Keratinocyte (primary cell): ENCODE measurements at regions not wholly inside any gene's neighbourhood (a gene's known extent, or its start where the extent isn't known, plus 50 kb on each side); places are given as distances from the start of the nearest gene placed in this dataset.

Experiments
- DNase-seq: peaks from one replicate; pipeline ENCODE4 v3.0.0-alpha.2; 2011; ENCODE audit warnings: low read depth, missing footprints, low spot score
- FAIRE-seq: peaks from 2 replicates; lab custom pipeline; 2011; peaks lifted over from hg19 to GRCh38; lab: Jason Lieb, UNC
- H2AFZ ChIP-seq: 2 replicates; pipeline ENCODE4 v1.6.0; 2012; ENCODE audit warnings: low read length, control low read depth, inconsistent platforms; ENCODE audit not compliant: control insufficient read depth
- H3K27ac ChIP-seq: 2 replicates; pipeline ENCODE4 v1.5.1; 2011; ENCODE audit warnings: low read length; ENCODE audit not compliant: control insufficient read depth, insufficient read depth
- H3K27me3 ChIP-seq: 3 replicates; pipeline ENCODE4 v1.6.0; 2011; ENCODE audit warnings: low read length; ENCODE audit not compliant: control insufficient read depth, insufficient read depth; ENCODE audit errors: extremely low read depth
- H3K36me3 ChIP-seq, 2 experiments: 2 replicates in 1 of 2; 3 replicates in 1 of 2; pipeline ENCODE4 v1.5.1; 2011; ENCODE audit warnings: low read length in 2 of 2, mild to moderate bottlenecking in 1 of 2; ENCODE audit not compliant: control insufficient read depth in 2 of 2, insufficient read depth in 2 of 2; ENCODE audit errors: extremely low read depth in 1 of 2
- H3K4me1 ChIP-seq: 3 replicates; pipeline ENCODE4 v1.5.1; 2011; ENCODE audit warnings: low read length; ENCODE audit not compliant: control insufficient read depth, insufficient read depth; ENCODE audit errors: extremely low read depth
- H3K4me2 ChIP-seq: 3 replicates; pipeline ENCODE4 v1.6.0; 2011; ENCODE audit warnings: low read depth, low read length; ENCODE audit not compliant: control insufficient read depth, insufficient read depth; ENCODE audit errors: extremely low read depth
- H3K4me3 ChIP-seq, 3 experiments: fragments of 200-600 bp in 1 of 3; sonication (generic) in 1 of 3; 2 replicates in 2 of 3; 3 replicates in 1 of 3; pipeline ENCODE4 v1.5.1; 2011 to 2016; ENCODE audit warnings: low read length in 3 of 3, mild to moderate bottlenecking in 3 of 3, control low read depth in 2 of 3, inconsistent platforms in 1 of 3, low read depth in 1 of 3, mixed read lengths in 1 of 3, mixed run types in 1 of 3, moderate library complexity in 1 of 3; ENCODE audit not compliant: control insufficient read depth in 2 of 3, insufficient read depth in 2 of 3; ENCODE audit errors: extremely low read depth in 1 of 3
- H3K79me2 ChIP-seq: 2 replicates; pipeline ENCODE4 v1.6.0; 2012; ENCODE audit warnings: low read length; ENCODE audit not compliant: control insufficient read depth, insufficient read depth
- H3K9ac ChIP-seq: 3 replicates; pipeline ENCODE4 v1.6.0; 2011; ENCODE audit warnings: low read length; ENCODE audit not compliant: control insufficient read depth, insufficient read depth; ENCODE audit errors: extremely low read depth
- H3K9me1 ChIP-seq: 3 replicates; pipeline ENCODE4 v1.6.0; 2011; ENCODE audit warnings: low read length; ENCODE audit not compliant: control insufficient read depth, insufficient read depth; ENCODE audit errors: extremely low read depth
- H3K9me3 ChIP-seq: 2 replicates; pipeline ENCODE4 v1.5.1; 2012; ENCODE audit warnings: low read depth, low read length; ENCODE audit not compliant: control insufficient read depth
- H4K20me1 ChIP-seq: 3 replicates; pipeline ENCODE4 v1.6.0; 2011; ENCODE audit warnings: low read length; ENCODE audit not compliant: control insufficient read depth, insufficient read depth; ENCODE audit errors: extremely low read depth
- CTCF ChIP-seq, 3 experiments: IDR thresholded peaks in 1 of 3; conservative IDR thresholded peaks in 1 of 3; optimal IDR thresholded peaks in 1 of 3; 2 replicates in 2 of 3; 3 replicates in 1 of 3; pipeline versions ENCODE3 to v1.5.1; 2011; ENCODE audit warnings: low read length in 3 of 3, mild to moderate bottlenecking in 3 of 3, moderate library complexity in 2 of 3, control low read depth in 1 of 3, inconsistent platforms in 1 of 3; ENCODE audit not compliant: insufficient read depth in 2 of 3; ENCODE audit errors: extremely low read depth in 1 of 3
- EZH2 ChIP-seq: IDR thresholded peaks from one replicate; pipeline ENCODE4 v1.6.1; 2012; ENCODE audit warnings: inconsistent platforms, mild to moderate bottlenecking, low read length, moderate library complexity
- dilution Hi-C: fragments of 300-500 bp; cut with MboI; formaldehyde crosslinking; loops from one replicate; pipeline ENCODE4 v1.7.0; 2020; ENCODE audit warnings: low sequenced_read_pairs; ENCODE audit not compliant: extremely low pct_ligation_motif_present

- no peaks in the 10 kb centered on the region for H4K20me1 ChIP-seq
- no peaks in the 10 kb centered on the region for H3K79me2 ChIP-seq
- no peak overlapping the region for H3K27ac ChIP-seq
- FAIRE-seq, result no peak
- no peak overlapping the region for H3K9ac ChIP-seq
- TF ChIP-seq CTCF (optimal IDR thresholded peaks at IDR 0.05 in 1 of 3, IDR thresholded peaks at IDR 0.05 in 1 of 3, conservative IDR thresholded peaks at IDR 0.05 in 1 of 3; ENCODE audit: extremely low read depth in 1 of 3, insufficient read depth in 2 of 3, low read length in 3 of 3) (peak in 1 of 3 experiments; percentile 39), EZH2 (no peak)
- dilution Hi-C loops, result no loop called here
- no peaks in the 10 kb centered on the region for H3K27me3 ChIP-seq
- H3K9me1 ChIP-seq, result no peaks in the 10 kb centered on the region
- H3K36me3 ChIP-seq, result no peaks in the 10 kb centered on the region
- no peak overlapping the region for H3K4me3 ChIP-seq
- no peak overlapping the region for H2AFZ ChIP-seq
- no peaks in the 10 kb centered on the region for H3K9me3 ChIP-seq
- no peaks in the 10 kb centered on the region for H3K4me1 ChIP-seq
- no peak for DNase-seq
- no peak overlapping the region for H3K4me2 ChIP-seq
These were observed 236.3 kb downstream of the MEX3B start for GRCh38 chr15:81809543-81809942.

- H3K79me2 ChIP-seq, result no peaks in the 10 kb centered on the region
- H3K4me2 ChIP-seq, result no peak overlapping the region
- H3K4me3 ChIP-seq, result no peak overlapping the region
- FAIRE-seq (no peak), DNase-seq (no peak)
- no peaks in the 10 kb centered on the region for H3K27me3 ChIP-seq
- dilution Hi-C loops, result no loop called here
- H3K9me1 ChIP-seq, result no peaks in the 10 kb centered on the region
- H3K9me3 ChIP-seq, result no peaks in the 10 kb centered on the region
- H3K36me3 ChIP-seq, result no peaks in the 10 kb centered on the region
- no peaks in the 10 kb centered on the region for H3K4me1 ChIP-seq
- no peaks in the 10 kb centered on the region for H4K20me1 ChIP-seq
- no peak overlapping the region for H3K27ac ChIP-seq
- H2AFZ ChIP-seq, result no peak overlapping the region
- H3K9ac ChIP-seq, result no peak overlapping the region
- TF ChIP-seq EZH2, result no peak
- no peak for TF ChIP-seq CTCF (optimal IDR thresholded peaks at IDR 0.05 in 1 of 3, IDR thresholded peaks at IDR 0.05 in 1 of 3, conservative IDR thresholded peaks at IDR 0.05 in 1 of 3; ENCODE audit: extremely low read depth in 1 of 3, insufficient read depth in 2 of 3, low read length in 3 of 3)
These were observed 238.0 kb downstream of the MEX3B start for GRCh38 chr15:81807806-81808205.
